ENCODE measurements at regions not wholly inside any gene's neighbourhood (a gene's known extent, or its start where the extent isn't known, plus 50 kb on each side); places are given as distances from the start of the nearest gene placed in this dataset.

- no peak for DNase-seq (ENCODE audit: low spot score in 2 of 2)
- Histone ChIP-seq H3K27me3 (no peaks in the 10 kb centered on the region), H3K36me3 (no peaks in the 10 kb centered on the region), H3K4me1 (no peaks in the 10 kb centered on the region), H3K9me3 (no peaks in the 10 kb centered on the region), H3K27ac (no peak overlapping the region), H3K4me3 (no peak overlapping the region)
- TF ChIP-seq CTCF (IDR thresholded peaks at IDR 0.05), result no peak
- intact Hi-C loops (cut with DNase I), result no loop called here
Observed at GRCh38 chr6:142665393-142665792, 279.6 kb downstream of the HIVEP2 start.

- DNase-seq (ENCODE audit: low spot score in 2 of 2), result no peak
- Histone ChIP-seq H3K4me3 (no peak overlapping the region), H3K27me3 (no peaks in the 10 kb centered on the region), H3K27ac (no peak overlapping the region), H3K4me1 (no peaks in the 10 kb centered on the region), H3K9me3 (no peaks in the 10 kb centered on the region), H3K36me3 (no peaks in the 10 kb centered on the region)
- intact Hi-C loops (cut with DNase I), result no loop called here
- TF ChIP-seq CTCF (IDR thresholded peaks at IDR 0.05), result no peak
Observed at GRCh38 chr6:142666599-142667185, 278.3 kb downstream of the HIVEP2 start.

- Histone ChIP-seq H3K27ac (no peak overlapping the region), H3K4me3 (no peak overlapping the region), H3K27me3 (no peaks in the 10 kb centered on the region), H3K36me3 (no peaks in the 10 kb centered on the region), H3K9me3 (no peaks in the 10 kb centered on the region), H3K4me1 (no peaks in the 10 kb centered on the region)
- no peak for DNase-seq (ENCODE audit: low spot score in 2 of 2)
- TF ChIP-seq CTCF (IDR thresholded peaks at IDR 0.05), result no peak
- intact Hi-C loops (cut with DNase I), result no loop called here
Observed at GRCh38 chr6:142669471-142670351, 275.3 kb downstream of the HIVEP2 start.

- Histone ChIP-seq H3K4me3 (no peak overlapping the region), H3K9me3 (no peaks in the 10 kb centered on the region), H3K27me3 (no peaks in the 10 kb centered on the region), H3K27ac (no peak overlapping the region), H3K36me3 (no peaks in the 10 kb centered on the region), H3K4me1 (no peaks in the 10 kb centered on the region)
- DNase-seq (ENCODE audit: low spot score in 2 of 2), result no peak
- intact Hi-C loops (cut with DNase I), result no loop called here
- no peak for TF ChIP-seq CTCF (IDR thresholded peaks at IDR 0.05)
Observed at GRCh38 chr6:142671791-142672190, 273.2 kb downstream of the HIVEP2 start.

- Histone ChIP-seq H3K4me3 (no peak overlapping the region), H3K27me3 (no peaks in the 10 kb centered on the region), H3K4me1 (peaks cover 0 to 3% of the 10 kb centered on the region in 2 donors), H3K36me3 (no peaks in the 10 kb centered on the region), H3K9me3 (no peaks in the 10 kb centered on the region), H3K27ac (no peak overlapping the region)
- TF ChIP-seq CTCF (IDR thresholded peaks at IDR 0.05), result no peak
- DNase-seq (ENCODE audit: low spot score in 2 of 2), result no peak
- intact Hi-C loops (cut with DNase I), result no loop called here
Observed at GRCh38 chr6:142675517-142675916, 269.5 kb downstream of the HIVEP2 start.
